Stimulated activated CD8-positive, alpha-beta memory T cell treated with anti-CD3 and anti-CD28 coated beads, Interleukin-4, amount 100 ng/mL, for 48 hours (primary cell): ENCODE measurements at regions not wholly inside any gene's neighbourhood (a gene's known extent, or its start where the extent isn't known, plus 50 kb on each side); places are given as distances from the start of the nearest gene placed in this dataset.
"Not testable (repeated sequence)": the region's sequence is repeated elsewhere in the genome, so short reads cannot be mapped to it uniquely, and the experiment has no call there.

Experiments
- DNase-seq: peaks from one replicate; pipeline ENCODE4 v3.0.0-alpha.2; 2020

DNA sequence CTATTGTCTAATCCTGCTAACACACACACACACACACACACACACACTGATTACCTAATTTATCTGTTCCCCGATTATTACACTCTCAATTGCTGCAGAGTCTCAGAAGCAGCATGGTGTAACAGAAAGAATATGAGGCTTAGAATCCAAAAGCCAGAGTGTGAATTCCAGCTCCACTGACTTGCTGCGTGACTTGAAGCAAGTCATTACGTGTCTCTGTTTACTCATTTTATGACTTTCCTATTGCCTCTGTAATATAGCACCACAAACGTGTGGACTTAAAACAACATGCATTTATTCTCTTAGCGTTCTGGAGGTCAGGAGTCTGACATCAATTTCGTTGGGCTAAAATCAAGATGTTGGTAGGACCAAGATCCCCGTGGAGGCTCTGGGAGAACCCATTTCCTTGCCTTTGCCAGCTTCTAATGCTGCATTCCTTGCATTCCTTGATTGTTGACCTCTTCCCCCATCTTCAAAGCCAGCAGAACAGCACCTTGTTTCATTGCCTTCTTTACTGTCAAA, 55.9 kb upstream of the ATP5PO start:
- no peak for DNase-seq

DNA sequence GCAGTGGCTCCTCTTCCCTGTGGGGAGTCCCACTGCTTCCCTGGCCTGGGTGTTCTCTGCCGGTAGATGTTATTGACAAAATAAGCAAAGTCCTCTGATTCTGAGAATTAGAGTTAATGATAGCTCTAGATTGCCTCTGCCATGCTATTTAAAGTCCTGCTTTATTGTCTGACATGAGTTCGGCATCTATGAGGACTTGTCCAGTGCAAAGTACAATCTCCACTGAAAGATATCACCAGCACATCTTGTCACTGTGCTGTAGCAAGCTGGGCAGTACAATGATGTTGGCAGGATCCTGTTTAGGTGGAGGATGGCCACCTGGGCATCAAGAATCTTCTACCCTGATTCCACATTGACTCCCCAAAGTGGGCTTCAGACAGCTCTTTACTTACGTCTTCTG, 54.0 kb upstream of the ATP5PO start:
- no peak for DNase-seq

DNA sequence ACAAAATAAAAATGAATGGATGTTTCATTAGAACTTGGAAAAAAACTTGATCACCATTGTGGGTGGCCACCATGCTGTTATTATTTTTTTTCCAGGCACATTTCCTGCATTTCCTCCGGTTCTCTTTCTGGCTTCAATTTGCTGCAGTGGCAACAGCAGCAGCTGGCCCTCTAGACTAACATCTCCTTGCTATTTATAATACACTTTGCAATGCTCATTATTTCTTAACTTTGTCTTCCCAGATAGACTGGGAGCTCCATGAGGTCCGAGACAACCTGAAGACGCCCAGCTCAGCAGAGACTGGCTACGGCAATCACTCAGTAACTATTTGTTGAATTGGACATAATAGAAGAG, 53.4 kb upstream of the ATP5PO start:
- DNase-seq: no peak

DNA sequence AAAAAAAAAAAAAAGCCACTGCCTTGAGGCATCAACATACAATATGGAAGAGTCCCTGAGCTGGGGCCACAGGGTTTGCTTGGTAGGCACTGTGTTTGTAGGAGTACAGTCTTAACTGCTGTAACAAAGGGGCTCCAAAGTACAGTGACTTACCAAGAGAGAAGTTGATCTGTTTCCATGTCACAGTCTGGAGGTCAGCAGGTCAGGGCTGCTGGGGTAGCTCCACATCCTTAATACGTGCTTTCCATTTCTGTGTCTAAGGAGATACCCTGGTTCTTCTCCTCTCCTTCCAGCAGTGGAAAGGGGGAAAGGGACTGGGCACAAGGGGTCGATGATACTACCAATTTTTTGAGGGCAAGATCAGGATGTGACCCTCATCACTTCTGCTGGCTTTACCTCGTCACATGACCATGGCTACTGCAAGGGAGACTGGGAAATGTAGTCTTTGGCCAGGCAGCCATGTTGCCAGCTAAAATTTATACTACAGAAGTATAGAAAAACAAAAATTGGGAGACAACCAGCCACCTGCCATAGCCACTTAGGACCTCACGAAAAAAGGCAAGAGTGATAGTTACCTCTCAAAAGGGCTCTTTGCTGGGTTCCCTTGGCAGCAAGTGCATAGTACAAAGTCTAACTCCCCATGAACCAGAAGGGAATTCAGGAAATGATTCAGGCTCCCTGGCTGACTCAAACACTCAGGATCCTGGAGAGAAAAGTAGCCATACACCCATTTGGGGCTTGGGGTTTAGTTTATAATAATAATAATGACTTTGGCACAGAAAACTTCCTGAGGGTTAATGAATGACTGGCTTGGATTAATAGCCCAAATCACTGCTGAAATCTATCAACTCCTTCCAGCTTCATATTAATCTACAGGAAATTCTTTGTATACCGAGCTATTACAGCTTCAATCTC, 52.7 kb upstream of the ATP5PO start:
- DNase-seq: no peak

DNA sequence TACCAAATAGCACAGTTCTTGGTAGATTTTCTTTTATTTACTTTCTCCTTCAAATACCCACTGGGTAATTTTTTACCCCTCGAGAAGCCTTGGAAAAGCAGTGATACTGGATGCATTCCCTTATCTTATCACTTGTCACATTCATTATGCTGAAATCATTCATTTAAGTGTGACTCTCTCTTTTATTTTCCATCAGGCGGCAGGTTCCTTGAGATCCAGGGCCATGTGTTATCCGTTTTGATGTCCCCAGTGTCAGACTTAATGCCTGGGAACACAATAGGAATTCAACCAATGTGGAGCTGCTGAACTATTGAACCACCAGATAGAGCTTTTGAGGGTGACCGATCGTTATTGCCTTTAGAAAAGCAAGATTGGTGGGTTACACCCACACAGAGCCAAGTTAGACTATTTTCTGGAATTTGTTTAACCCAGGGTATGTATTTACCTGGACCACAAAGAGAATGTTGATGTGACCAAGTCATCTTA, 51.5 kb upstream of the ATP5PO start:
- DNase-seq: no peak

DNA sequence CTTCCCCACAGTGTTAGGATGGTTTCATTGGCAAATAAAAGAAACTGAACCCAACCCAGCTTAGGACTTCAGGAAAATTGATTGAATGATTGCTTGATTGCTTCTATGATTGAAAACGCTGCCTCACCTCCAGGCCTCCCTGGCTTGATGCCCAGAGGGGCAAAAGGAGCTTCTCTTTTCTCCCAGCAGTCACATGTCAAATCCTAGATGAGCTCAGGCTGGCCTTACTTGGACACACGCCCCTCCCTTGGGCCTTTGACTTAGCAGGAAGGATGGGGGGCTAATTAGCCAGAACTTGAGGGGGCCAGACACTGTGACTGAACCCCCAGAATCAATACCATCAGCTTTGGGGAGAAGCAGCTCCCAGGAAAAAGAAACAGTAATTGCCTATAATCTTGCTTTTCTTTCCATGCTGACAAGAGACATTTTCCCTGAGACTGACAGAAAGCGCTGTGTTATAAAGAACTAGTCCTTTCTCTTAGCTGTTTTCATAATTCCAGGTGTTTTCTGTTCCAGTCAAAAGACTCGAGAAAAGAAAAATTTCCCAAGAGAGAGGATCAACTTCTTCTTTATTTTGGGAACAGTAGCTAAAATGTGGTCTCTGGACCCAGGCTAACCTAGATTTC, 50.8 kb upstream of the ATP5PO start:
- no peak for DNase-seq

DNA sequence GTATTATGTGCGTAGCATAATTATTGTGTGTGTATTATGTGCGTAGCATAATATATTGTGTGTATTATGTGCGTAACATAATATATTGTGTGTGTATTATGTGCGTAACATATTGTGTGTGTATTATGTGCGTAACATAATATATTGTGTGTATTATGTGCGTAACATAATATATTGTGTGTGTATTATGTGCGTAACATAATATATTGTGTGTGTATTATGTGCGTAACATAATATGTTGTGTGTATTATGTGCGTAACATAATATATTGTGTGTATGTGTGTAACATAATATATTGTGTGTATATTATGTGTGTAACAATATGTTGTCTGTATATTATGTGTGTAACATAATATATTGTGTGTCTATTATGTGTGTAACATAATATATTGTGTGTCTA, 50.1 kb upstream of the ATP5PO start:
- not testable (repeated sequence) for DNase-seq
